Gastroesophageal sphincter (tissue), 3 donors: ENCODE measurements at regions not wholly inside any gene's neighbourhood (a gene's known extent, or its start where the extent isn't known, plus 50 kb on each side); places are given as distances from the start of the nearest gene placed in this dataset.

Experiments used
- CTCF ChIP-seq, 4 experiments: fragments of 200-600 bp in 2 of 4; fragments of 450-650 bp in 2 of 4; sonication (generic) in 1 of 4; IDR thresholded peaks; one replicate each; pipeline ENCODE4 v1.5.1; 2017 to 2019; ENCODE audit warnings: antibody characterized with exemption in 4 of 4, mild to moderate bottlenecking in 2 of 4, moderate library complexity in 2 of 4
- EP300 ChIP-seq: sonication (generic); formaldehyde crosslinking; IDR thresholded peaks from one replicate; pipeline ENCODE4 v1.6.1; 2017; ENCODE audit warnings: antibody characterized with exemption, mild to moderate bottlenecking
- POLR2A ChIP-seq, 2 donors: fragments of 450-650 bp; IDR thresholded peaks; one replicate each; pipeline ENCODE4 v1.6.1; 2017; ENCODE audit warnings: antibody characterized with exemption in 2 of 2, mild to moderate bottlenecking in 2 of 2, moderate library complexity in 1 of 2
- POLR2AphosphoS5 ChIP-seq: sonication (generic); formaldehyde crosslinking; IDR thresholded peaks from one replicate; pipeline ENCODE4 v1.6.1; 2017; ENCODE audit warnings: antibody characterized with exemption

- TF ChIP-seq CTCF (IDR thresholded peaks at IDR 0.05) (no peak), EP300 (no peak), POLR2A (IDR thresholded peaks at IDR 0.05) (no peak), POLR2AphosphoS5 (no peak)
These were observed 312.6 kb downstream of the ALDH8A1 start for GRCh38 chr6:134637282-134637681.
